Keratinocyte (primary cell): ENCODE measurements at regions not wholly inside any gene's neighbourhood (a gene's known extent, or its start where the extent isn't known, plus 50 kb on each side); places are given as distances from the start of the nearest gene placed in this dataset.

Experiments
- DNase-seq: peaks from one replicate; pipeline ENCODE4 v3.0.0-alpha.2; 2011; ENCODE audit warnings: low read depth, missing footprints, low spot score
- FAIRE-seq: peaks from 2 replicates; lab custom pipeline; 2011; peaks lifted over from hg19 to GRCh38; lab: Jason Lieb, UNC
- H2AFZ ChIP-seq: 2 replicates; pipeline ENCODE4 v1.6.0; 2012; ENCODE audit warnings: low read length, control low read depth, inconsistent platforms; ENCODE audit not compliant: control insufficient read depth
- H3K27ac ChIP-seq: 2 replicates; pipeline ENCODE4 v1.5.1; 2011; ENCODE audit warnings: low read length; ENCODE audit not compliant: control insufficient read depth, insufficient read depth
- H3K27me3 ChIP-seq: 3 replicates; pipeline ENCODE4 v1.6.0; 2011; ENCODE audit warnings: low read length; ENCODE audit not compliant: control insufficient read depth, insufficient read depth; ENCODE audit errors: extremely low read depth
- H3K36me3 ChIP-seq, 2 experiments: 2 replicates in 1 of 2; 3 replicates in 1 of 2; pipeline ENCODE4 v1.5.1; 2011; ENCODE audit warnings: low read length in 2 of 2, mild to moderate bottlenecking in 1 of 2; ENCODE audit not compliant: control insufficient read depth in 2 of 2, insufficient read depth in 2 of 2; ENCODE audit errors: extremely low read depth in 1 of 2
- H3K4me1 ChIP-seq: 3 replicates; pipeline ENCODE4 v1.5.1; 2011; ENCODE audit warnings: low read length; ENCODE audit not compliant: control insufficient read depth, insufficient read depth; ENCODE audit errors: extremely low read depth
- H3K4me2 ChIP-seq: 3 replicates; pipeline ENCODE4 v1.6.0; 2011; ENCODE audit warnings: low read depth, low read length; ENCODE audit not compliant: control insufficient read depth, insufficient read depth; ENCODE audit errors: extremely low read depth
- H3K4me3 ChIP-seq, 3 experiments: fragments of 200-600 bp in 1 of 3; sonication (generic) in 1 of 3; 2 replicates in 2 of 3; 3 replicates in 1 of 3; pipeline ENCODE4 v1.5.1; 2011 to 2016; ENCODE audit warnings: low read length in 3 of 3, mild to moderate bottlenecking in 3 of 3, control low read depth in 2 of 3, inconsistent platforms in 1 of 3, low read depth in 1 of 3, mixed read lengths in 1 of 3, mixed run types in 1 of 3, moderate library complexity in 1 of 3; ENCODE audit not compliant: control insufficient read depth in 2 of 3, insufficient read depth in 2 of 3; ENCODE audit errors: extremely low read depth in 1 of 3
- H3K79me2 ChIP-seq: 2 replicates; pipeline ENCODE4 v1.6.0; 2012; ENCODE audit warnings: low read length; ENCODE audit not compliant: control insufficient read depth, insufficient read depth
- H3K9ac ChIP-seq: 3 replicates; pipeline ENCODE4 v1.6.0; 2011; ENCODE audit warnings: low read length; ENCODE audit not compliant: control insufficient read depth, insufficient read depth; ENCODE audit errors: extremely low read depth
- H3K9me1 ChIP-seq: 3 replicates; pipeline ENCODE4 v1.6.0; 2011; ENCODE audit warnings: low read length; ENCODE audit not compliant: control insufficient read depth, insufficient read depth; ENCODE audit errors: extremely low read depth
- H3K9me3 ChIP-seq: 2 replicates; pipeline ENCODE4 v1.5.1; 2012; ENCODE audit warnings: low read depth, low read length; ENCODE audit not compliant: control insufficient read depth
- H4K20me1 ChIP-seq: 3 replicates; pipeline ENCODE4 v1.6.0; 2011; ENCODE audit warnings: low read length; ENCODE audit not compliant: control insufficient read depth, insufficient read depth; ENCODE audit errors: extremely low read depth
- EZH2 ChIP-seq: IDR thresholded peaks from one replicate; pipeline ENCODE4 v1.6.1; 2012; ENCODE audit warnings: inconsistent platforms, mild to moderate bottlenecking, low read length, moderate library complexity
- dilution Hi-C: fragments of 300-500 bp; cut with MboI; formaldehyde crosslinking; loops from one replicate; pipeline ENCODE4 v1.7.0; 2020; ENCODE audit warnings: low sequenced_read_pairs; ENCODE audit not compliant: extremely low pct_ligation_motif_present
- TF ChIP-seq, protein P1 (sequence below), 3 experiments: IDR thresholded peaks in 1 of 3; conservative IDR thresholded peaks in 1 of 3; optimal IDR thresholded peaks in 1 of 3; 2 replicates in 2 of 3; 3 replicates in 1 of 3; pipeline versions ENCODE3 to v1.5.1; 2011; ENCODE audit warnings: low read length in 3 of 3, mild to moderate bottlenecking in 3 of 3, moderate library complexity in 2 of 3, control low read depth in 1 of 3, inconsistent platforms in 1 of 3; ENCODE audit not compliant: insufficient read depth in 2 of 3; ENCODE audit errors: extremely low read depth in 1 of 3

DNA sequence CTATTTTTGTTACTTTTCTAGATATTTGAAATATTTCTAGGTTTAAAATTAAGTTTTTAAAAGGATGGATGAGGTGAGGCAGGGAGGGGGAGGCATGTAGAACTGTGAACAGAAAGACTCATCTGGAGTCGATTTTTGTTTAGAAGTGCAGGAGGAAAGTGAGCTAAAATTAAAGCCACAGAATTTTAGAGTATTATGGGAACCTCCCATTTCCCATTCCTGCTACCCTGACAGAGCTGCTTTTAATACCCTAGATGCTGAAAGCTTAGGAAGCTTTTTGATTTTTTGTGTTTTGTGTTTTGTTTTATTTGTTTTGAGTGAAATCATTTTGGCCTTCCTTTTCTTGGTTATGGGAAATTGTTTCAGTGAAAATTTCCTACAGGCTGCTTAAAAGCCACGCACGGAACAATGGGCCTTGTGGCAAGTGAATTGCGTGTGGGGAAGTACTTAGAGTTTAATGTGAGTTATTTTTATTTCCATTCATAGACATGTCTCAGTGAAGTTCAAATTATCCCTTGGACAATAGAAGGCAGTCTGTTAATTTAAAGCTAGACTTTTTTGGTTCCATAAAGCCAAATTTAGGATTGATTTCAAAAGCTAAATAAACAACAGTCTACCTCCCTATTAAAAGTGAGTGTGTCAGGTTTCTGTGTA, 102.0 kb upstream of the HDAC9 start:
- FAIRE-seq (no peak), DNase-seq (no peak)
- dilution Hi-C loops = no loop called here
- Histone ChIP-seq H3K4me2 (no peak overlapping the region), H3K27ac (no peak overlapping the region), H3K36me3 (no peaks in the 10 kb centered on the region), H3K4me1 (no peaks in the 10 kb centered on the region), H3K9me3 (no peaks in the 10 kb centered on the region), H3K9ac (no peak overlapping the region), H3K27me3 (no peaks in the 10 kb centered on the region), H3K4me3 (no peak overlapping the region), H4K20me1 (no peaks in the 10 kb centered on the region), H3K9me1 (no peaks in the 10 kb centered on the region), H2AFZ (no peak overlapping the region), H3K79me2 (no peaks in the 10 kb centered on the region)
- TF ChIP-seq, protein P1, sequence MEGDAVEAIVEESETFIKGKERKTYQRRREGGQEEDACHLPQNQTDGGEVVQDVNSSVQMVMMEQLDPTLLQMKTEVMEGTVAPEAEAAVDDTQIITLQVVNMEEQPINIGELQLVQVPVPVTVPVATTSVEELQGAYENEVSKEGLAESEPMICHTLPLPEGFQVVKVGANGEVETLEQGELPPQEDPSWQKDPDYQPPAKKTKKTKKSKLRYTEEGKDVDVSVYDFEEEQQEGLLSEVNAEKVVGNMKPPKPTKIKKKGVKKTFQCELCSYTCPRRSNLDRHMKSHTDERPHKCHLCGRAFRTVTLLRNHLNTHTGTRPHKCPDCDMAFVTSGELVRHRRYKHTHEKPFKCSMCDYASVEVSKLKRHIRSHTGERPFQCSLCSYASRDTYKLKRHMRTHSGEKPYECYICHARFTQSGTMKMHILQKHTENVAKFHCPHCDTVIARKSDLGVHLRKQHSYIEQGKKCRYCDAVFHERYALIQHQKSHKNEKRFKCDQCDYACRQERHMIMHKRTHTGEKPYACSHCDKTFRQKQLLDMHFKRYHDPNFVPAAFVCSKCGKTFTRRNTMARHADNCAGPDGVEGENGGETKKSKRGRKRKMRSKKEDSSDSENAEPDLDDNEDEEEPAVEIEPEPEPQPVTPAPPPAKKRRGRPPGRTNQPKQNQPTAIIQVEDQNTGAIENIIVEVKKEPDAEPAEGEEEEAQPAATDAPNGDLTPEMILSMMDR (optimal IDR thresholded peaks at IDR 0.05 in 1 of 3, IDR thresholded peaks at IDR 0.05 in 1 of 3, conservative IDR thresholded peaks at IDR 0.05 in 1 of 3; ENCODE audit: extremely low read depth in 1 of 3, insufficient read depth in 2 of 3, low read length in 3 of 3) = no peak
- no peak for TF ChIP-seq EZH2

GRCh38 chr7:18395868-18396267, 99.7 kb upstream of the HDAC9 start:
- TF ChIP-seq EZH2 = no peak
- TF ChIP-seq, protein P1 (optimal IDR thresholded peaks at IDR 0.05 in 1 of 3, IDR thresholded peaks at IDR 0.05 in 1 of 3, conservative IDR thresholded peaks at IDR 0.05 in 1 of 3; ENCODE audit: extremely low read depth in 1 of 3, insufficient read depth in 2 of 3, low read length in 3 of 3) = no peak
- H3K9me1 ChIP-seq = no peaks in the 10 kb centered on the region
- H3K36me3 ChIP-seq = no peaks in the 10 kb centered on the region
- H3K4me1 ChIP-seq = no peaks in the 10 kb centered on the region
- H3K4me2 ChIP-seq = no peak overlapping the region
- H3K9ac ChIP-seq = no peak overlapping the region
- no peaks in the 10 kb centered on the region for H3K79me2 ChIP-seq
- no peak overlapping the region for H2AFZ ChIP-seq
- dilution Hi-C loops = no loop called here
- DNase-seq (no peak), FAIRE-seq (no peak)
- H3K9me3 ChIP-seq = no peaks in the 10 kb centered on the region
- H3K4me3 ChIP-seq = no peak overlapping the region
- H3K27me3 ChIP-seq = no peaks in the 10 kb centered on the region
- no peaks in the 10 kb centered on the region for H4K20me1 ChIP-seq
- no peak overlapping the region for H3K27ac ChIP-seq
